ENCODE measurements at regions not wholly inside any gene's neighbourhood (a gene's known extent, or its start where the extent isn't known, plus 50 kb on each side); places are given as distances from the start of the nearest gene placed in this dataset.

DNA sequence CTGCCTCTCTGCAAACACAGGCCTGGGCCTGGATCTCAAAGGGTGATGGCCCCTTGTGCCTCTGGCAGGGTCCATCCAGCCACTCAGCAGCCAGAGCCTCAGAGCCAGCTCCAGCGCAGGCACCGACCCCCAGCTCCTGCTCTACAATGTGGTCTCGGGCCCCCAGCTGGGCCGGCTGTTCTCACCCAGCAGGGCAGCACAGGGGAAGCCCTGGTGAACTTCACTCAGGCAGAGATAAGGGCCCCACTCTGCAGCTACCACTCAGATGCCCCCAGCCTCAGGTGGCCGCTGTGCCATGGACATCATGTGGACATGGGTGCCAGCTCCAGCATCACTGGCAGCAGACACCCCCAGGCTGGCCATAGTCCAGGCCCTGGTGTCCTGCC lies 173.1 kb downstream of the TBC1D2B start:
- no peak for TF ChIP-seq POLR2A (IDR thresholded peaks at IDR 0.05)
- no peak for TF ChIP-seq CTCF (IDR thresholded peaks at IDR 0.05)

Data from heart left ventricle (tissue), 13 donors.